ENCODE measurements at regions not wholly inside any gene's neighbourhood (a gene's known extent, or its start where the extent isn't known, plus 50 kb on each side); places are given as distances from the start of the nearest gene placed in this dataset.

- CTCF ChIA-PET (ENCODE audit: partially characterized antibody), result no interaction called here
- no peak overlapping the region for H3K23ac ChIP-seq (ENCODE audit: insufficient read length)
- TF ChIP-seq RXRA (IDR thresholded peaks at IDR 0.05; ENCODE audit: insufficient read depth, low read depth, low read length) (no peak), JUND (IDR thresholded peaks at IDR 0.05; ENCODE audit: low read length) (no peak), GABPA (IDR thresholded peaks at IDR 0.05; ENCODE audit: borderline replicate concordance, insufficient read depth, low read length) (no peak), CHD1 (IDR thresholded peaks at IDR 0.05; ENCODE audit: low read depth, low read length) (no peak), SRF (IDR thresholded peaks at IDR 0.05; ENCODE audit: low read depth, low read length) (no peak), BACH1 (IDR thresholded peaks at IDR 0.05; ENCODE audit: low read length) (no peak), RFX5 (IDR thresholded peaks at IDR 0.05; ENCODE audit: borderline replicate concordance, low read depth, low read length) (no peak), BCL11A (IDR thresholded peaks at IDR 0.05; ENCODE audit: low read depth in 2 of 2, low read length in 2 of 2) (no peak), TCF12 (IDR thresholded peaks at IDR 0.05; ENCODE audit: low read depth, low read length) (no peak), RBBP5 (IDR thresholded peaks at IDR 0.05; ENCODE audit: borderline replicate concordance, low read depth, low read length) (no peak), HDAC6 (IDR thresholded peaks at IDR 0.05; ENCODE audit: low read depth, low read length) (no peak), CHD2 (IDR thresholded peaks at IDR 0.05; ENCODE audit: low read length) (no peak)
Measured at GRCh38 chr2:603869-604268, 73.3 kb downstream of the TMEM18 start.

More at GRCh38 chr2:603869-604268, 73.3 kb downstream of the TMEM18 start:
- no peak for DNase-seq (ENCODE audit: low read depth in 1 of 2, low spot score in 2 of 2)
- Histone ChIP-seq H2AK5ac (ENCODE audit: low read depth, low read length) (no peak overlapping the region), H4K20me1 (replicated peaks in 1 of 2; ENCODE audit: control insufficient read depth in 1 of 2, insufficient read depth in 2 of 2, low read length in 2 of 2) (peaks cover 0 to 7% of the 10 kb centered on the region in 2 experiments), H4K8ac (ENCODE audit: extremely low read depth, insufficient read depth, low read length) (no peak overlapping the region), H3K27ac (ENCODE audit: low read depth, low read length) (no peak overlapping the region), H3K9ac (replicated peaks in 1 of 4; ENCODE audit: extremely low read depth in 1 of 4, low read depth in 3 of 4, low read length in 3 of 4) (no peak overlapping the region), H3K4me3 (ENCODE audit: extremely low read depth in 1 of 4, insufficient read depth in 2 of 4, low read depth in 3 of 4, low read length in 4 of 4) (no peak overlapping the region), H4K5ac (ENCODE audit: insufficient read length, low read depth, low read length) (no peak overlapping the region), H2BK20ac (ENCODE audit: low read length) (no peak overlapping the region), H3K36me3 (ENCODE audit: control insufficient read depth in 2 of 4, insufficient read depth in 4 of 4, low read length in 3 of 4) (no peaks in the 10 kb centered on the region; a peak in 1 of 8 replicates), H3K9me3 (ENCODE audit: insufficient read depth in 2 of 2, low read depth in 1 of 2, low read length in 1 of 2) (no peaks in the 10 kb centered on the region; a peak in 1 of 4 replicates), H2BK15ac (ENCODE audit: low read length) (no peak overlapping the region), H4K91ac (replicated peaks; ENCODE audit: insufficient read length, low read length) (no peak overlapping the region), H3K14ac (ENCODE audit: insufficient read length) (no peak overlapping the region), H3K56ac (replicated peaks; ENCODE audit: insufficient read length, low read depth, low read length) (no peak overlapping the region), H2BK12ac (ENCODE audit: low read depth, low read length) (no peak overlapping the region), H3K79me2 (ENCODE audit: control insufficient read depth in 1 of 2, insufficient read depth in 2 of 2, low read length in 2 of 2) (no peaks in the 10 kb centered on the region), H3K4me1 (replicated peaks in 1 of 4; ENCODE audit: control insufficient read depth in 3 of 4, insufficient read depth in 4 of 4, low read length in 3 of 4) (no peaks in the 10 kb centered on the region; a peak in 1 of 7 replicates), H2AFZ (ENCODE audit: low read length) (no peak overlapping the region), H3K18ac (ENCODE audit: extremely low read depth, low read length) (no peak overlapping the region), H3K4me2 (ENCODE audit: insufficient read depth in 1 of 2, low read depth in 2 of 2, low read length in 2 of 2) (no peak overlapping the region), H3K23me2 (ENCODE audit: low read depth, low read length) (peaks cover 10% of the 10 kb centered on the region; the same call in 1 of the 2 replicates), H2BK5ac (ENCODE audit: low read depth, low read length) (no peak overlapping the region), H3K4ac (replicated peaks; ENCODE audit: insufficient read length, low read depth, low read length) (no peak overlapping the region), H2BK120ac (replicated peaks; ENCODE audit: low read depth, low read length) (no peak overlapping the region), H3K27me3 (replicated peaks in 1 of 4; ENCODE audit: control insufficient read depth in 3 of 4, extremely low read depth in 1 of 4, insufficient read depth in 3 of 4, low read length in 3 of 4) (0 out of 7 replicates have a peak, but pooled peaks cover 0 to 2% (median 0%) of the 10 kb centered on the region in 4 experiments), H3K79me1 (ENCODE audit: low read depth, low read length) (no peaks in the 10 kb centered on the region)
- FAIRE-seq, result no peak
- 90% methylated on average over 8 of the region's 8 CpGs; no CpG with 5 or more reads in 1 of the 2 experiments for WGBS, 2 experiments (ENCODE audit: extremely low coverage in 1 of 2, insufficient coverage in 1 of 2, insufficient read length in 1 of 2, insufficient replicate concordance in 2 of 2, low coverage in 1 of 2, low lambda C conversion rate in 2 of 2, missing lambda C conversion rate in 1 of 2)
- POLR2A ChIA-PET (ENCODE audit: partially characterized antibody), result interaction anchor here (0.6 kb wide), 1 partner anchor 548 kb away, joined by 3 read pairs; no protein-coding TSS in a partner anchor
